GM23338 (cell line): ENCODE measurements at regions not wholly inside any gene's neighbourhood (a gene's known extent, or its start where the extent isn't known, plus 50 kb on each side); places are given as distances from the start of the nearest gene placed in this dataset.

ENCODE experiments used
- CREB1 ChIP-seq: fragments of 250-450 bp; sonication (Bioruptor Pico); IDR thresholded peaks from 2 replicates; pipeline ENCODE4 v1.5.0; 2020; ENCODE audit warnings: low read depth, mild to moderate bottlenecking, moderate library complexity
- EZH2 ChIP-seq: fragments of 200-600 bp; sonication (generic); IDR thresholded peaks from one replicate; pipeline ENCODE4 v1.8.0; 2017; ENCODE audit warnings: antibody characterized with exemption, mild to moderate bottlenecking, low read depth; ENCODE audit not compliant: unreplicated experiment
- JUNB ChIP-seq: IDR thresholded peaks from one replicate; pipeline ENCODE4 v1.6.1; 2016; ENCODE audit warnings: antibody characterized with exemption; ENCODE audit not compliant: unreplicated experiment
- POLR2AphosphoS5 ChIP-seq: IDR thresholded peaks from 2 replicates; pipeline ENCODE4 v1.6.1; 2016; ENCODE audit warnings: antibody characterized with exemption, low read depth
- TF ChIP-seq, protein P1 (sequence below), 2 experiments: fragments of 200-600 bp in 1 of 2; sonication (generic) in 1 of 2; conservative IDR thresholded peaks; 2 replicates each; pipeline versions ENCODE4 v1.5.1 to v1.6.1; 2016 to 2017; ENCODE audit warnings: antibody characterized with exemption in 2 of 2, low read depth in 2 of 2, mild to moderate bottlenecking in 2 of 2, moderate library complexity in 1 of 2

DNA sequence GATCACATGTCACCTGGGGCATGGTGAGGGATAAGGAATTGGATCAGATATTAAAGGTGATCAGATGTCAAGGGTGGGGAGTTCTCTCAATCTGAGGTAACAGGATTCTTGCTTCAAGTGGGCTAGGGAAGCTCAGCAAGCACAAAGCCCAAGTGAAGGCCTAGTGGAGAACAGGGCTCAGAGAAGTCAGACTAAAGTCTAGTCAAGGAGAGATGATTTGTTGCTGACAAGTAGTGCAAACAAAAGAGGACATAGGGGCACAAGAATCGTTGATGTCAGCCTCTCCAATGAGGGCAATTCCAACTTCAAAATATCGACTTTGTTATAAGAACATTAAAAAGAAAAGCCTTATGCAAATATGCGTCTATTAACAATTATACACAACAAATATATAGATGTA is 852.8 kb upstream of the CELF2 start:
- TF ChIP-seq, protein P1, sequence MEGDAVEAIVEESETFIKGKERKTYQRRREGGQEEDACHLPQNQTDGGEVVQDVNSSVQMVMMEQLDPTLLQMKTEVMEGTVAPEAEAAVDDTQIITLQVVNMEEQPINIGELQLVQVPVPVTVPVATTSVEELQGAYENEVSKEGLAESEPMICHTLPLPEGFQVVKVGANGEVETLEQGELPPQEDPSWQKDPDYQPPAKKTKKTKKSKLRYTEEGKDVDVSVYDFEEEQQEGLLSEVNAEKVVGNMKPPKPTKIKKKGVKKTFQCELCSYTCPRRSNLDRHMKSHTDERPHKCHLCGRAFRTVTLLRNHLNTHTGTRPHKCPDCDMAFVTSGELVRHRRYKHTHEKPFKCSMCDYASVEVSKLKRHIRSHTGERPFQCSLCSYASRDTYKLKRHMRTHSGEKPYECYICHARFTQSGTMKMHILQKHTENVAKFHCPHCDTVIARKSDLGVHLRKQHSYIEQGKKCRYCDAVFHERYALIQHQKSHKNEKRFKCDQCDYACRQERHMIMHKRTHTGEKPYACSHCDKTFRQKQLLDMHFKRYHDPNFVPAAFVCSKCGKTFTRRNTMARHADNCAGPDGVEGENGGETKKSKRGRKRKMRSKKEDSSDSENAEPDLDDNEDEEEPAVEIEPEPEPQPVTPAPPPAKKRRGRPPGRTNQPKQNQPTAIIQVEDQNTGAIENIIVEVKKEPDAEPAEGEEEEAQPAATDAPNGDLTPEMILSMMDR (conservative IDR thresholded peaks at IDR 0.05; ENCODE audit: low read depth in 2 of 2) = no peak
- no peak for TF ChIP-seq POLR2AphosphoS5
- TF ChIP-seq EZH2 = no peak
- no peak for TF ChIP-seq JUNB
- TF ChIP-seq CREB1 (CRISPR knock-in tag) = no peak
